CD4-positive, alpha-beta T cell (primary cell): ENCODE measurements at regions not wholly inside any gene's neighbourhood (a gene's known extent, or its start where the extent isn't known, plus 50 kb on each side); places are given as distances from the start of the nearest gene placed in this dataset.

ENCODE experiments used
- ATAC-seq: fragments of 200-7000 bp; cut with Tn5 transposase; one replicate; pipeline ENCODE4 v1.10.0; 2022; ENCODE audit warnings: mild to moderate bottlenecking; ENCODE audit not compliant: poor library complexity
- CTCF ChIA-PET: fragments of 350-600 bp; sonication (Branson Sonifier 250); formaldehyde crosslinking; loops from one replicate; lab custom pipeline; 2021; ENCODE audit warnings: antibody characterized with exemption, inconsistent platforms; lab: Charles Lee
- POLR2A ChIA-PET: fragments of 350-600 bp; sonication (Branson Sonifier 250); formaldehyde crosslinking; loops from one replicate; lab custom pipeline; 2021; ENCODE audit warnings: antibody characterized with exemption, inconsistent platforms; lab: Charles Lee
- DNase-seq, 14 experiments: peaks; one replicate each; pipeline ENCODE4 v3.0.0-alpha.2; 2013 to 2020; ENCODE audit warnings: mixed read lengths in 2 of 14
- H3K27ac ChIP-seq, 2 donors: one replicate each; pipeline versions ENCODE4 v1.5.1 to v1.7.0; 2013; ENCODE audit warnings: low read length in 2 of 2, low read depth in 1 of 2, mild to moderate bottlenecking in 1 of 2
- H3K27me3 ChIP-seq, 2 experiments: 1 replicate in 1 of 2; 2 replicates in 1 of 2; pipeline versions ENCODE4 v1.6.1 to v1.7.0; 2013; ENCODE audit warnings: low read length in 2 of 2, control low read depth in 1 of 2, mild to moderate bottlenecking in 1 of 2, moderate library complexity in 1 of 2; ENCODE audit not compliant: insufficient read depth in 2 of 2, control insufficient read depth in 1 of 2
- H3K36me3 ChIP-seq: one replicate; pipeline ENCODE4 v1.6.1; 2013; ENCODE audit warnings: low read length, control low read depth; ENCODE audit not compliant: insufficient read depth
- H3K4me1 ChIP-seq: one replicate; pipeline ENCODE4 v1.6.1; 2013; ENCODE audit warnings: low read length, control low read depth; ENCODE audit not compliant: insufficient read depth
- H3K4me3 ChIP-seq: one replicate; pipeline ENCODE4 v1.5.1; 2013; ENCODE audit warnings: mild to moderate bottlenecking, low read length, moderate library complexity
- H3K9me3 ChIP-seq, 2 experiments: 1 replicate in 1 of 2; 2 replicates in 1 of 2; pipeline versions ENCODE4 v1.6.1 to v1.7.0; 2013; ENCODE audit warnings: low read length in 2 of 2, mild to moderate bottlenecking in 2 of 2, control low read depth in 1 of 2, moderate library complexity in 1 of 2; ENCODE audit not compliant: control insufficient read depth in 1 of 2, insufficient read depth in 1 of 2
- H3K27ac Mint-ChIP-seq: one replicate; pipeline ENCODE4 v1.8.0; 2020; ENCODE audit warnings: mixed read lengths
- H3K27me3 Mint-ChIP-seq: one replicate; pipeline ENCODE4 v1.8.0; 2021; ENCODE audit warnings: mixed read lengths
- H3K36me3 Mint-ChIP-seq: one replicate; pipeline ENCODE4 v1.8.0; 2021; ENCODE audit warnings: low read depth, mixed read lengths
- H3K4me1 Mint-ChIP-seq: one replicate; pipeline ENCODE4 v1.8.0; 2021; ENCODE audit warnings: low read depth, mixed read lengths
- H3K4me3 Mint-ChIP-seq: one replicate; pipeline ENCODE4 v1.8.0; 2020; ENCODE audit warnings: mild to moderate bottlenecking, mixed read lengths
- H3K9me3 Mint-ChIP-seq: one replicate; pipeline ENCODE4 v1.8.0; 2020; ENCODE audit warnings: mixed read lengths
- CTCF ChIP-seq: fragments of 200-600 bp; IDR thresholded peaks from one replicate; pipeline ENCODE4 v1.8.0; 2022; ENCODE audit warnings: antibody characterized with exemption, mild to moderate bottlenecking
- intact Hi-C, 2 experiments: fragments of 100-400 bp; cut with DNase I in 1 of 2; cut with micrococcal nuclease in 1 of 2; formaldehyde crosslinking; loops; one replicate each; pipeline versions ENCODE4 v1.15.1 to v1.9.0; 2023 to 2025; cut with DNase I, micrococcal nuclease

GRCh38 chr18:54436501-54436900 lies 78.8 kb downstream of the C18orf54 start:
- intact Hi-C loops = no loop called here
- ChIA-PET CTCF (no interaction called here), POLR2A (no interaction called here)
- Mint-ChIP-seq H3K27ac (no peak overlapping the region), H3K36me3 (no peaks in the 10 kb centered on the region), H3K4me1 (no peaks in the 10 kb centered on the region), H3K9me3 (no peaks in the 10 kb centered on the region), H3K4me3 (no peak overlapping the region), H3K27me3 (peaks cover 27% of the 10 kb centered on the region)
- Histone ChIP-seq H3K36me3 (no peaks in the 10 kb centered on the region), H3K27me3 (peaks cover 4 to 7% of the 10 kb centered on the region in 2 experiments), H3K4me3 (no peak overlapping the region), H3K4me1 (no peaks in the 10 kb centered on the region), H3K9me3 (no peaks in the 10 kb centered on the region), H3K27ac (no peak overlapping the region)
- ATAC-seq = no peak
- no peak for TF ChIP-seq CTCF
- DNase-seq = no peak

- POLR2A ChIA-PET = no interaction called here
- Histone ChIP-seq H3K27me3 (peaks cover 5 to 18% of the 10 kb centered on the region in 2 experiments), H3K4me1 (no peaks in the 10 kb centered on the region), H3K27ac (no peak overlapping the region), H3K4me3 (no peak overlapping the region), H3K9me3 (no peaks in the 10 kb centered on the region), H3K36me3 (no peaks in the 10 kb centered on the region)
- intact Hi-C loops = loop anchor here in 1 of 2 experiments (10.0 kb wide), 1 partner anchor 235 kb away; no protein-coding TSS in a partner anchor
- H3K27me3 Mint-ChIP-seq = peaks cover 41% of the 10 kb centered on the region
- CTCF ChIA-PET = no interaction called here
- no peaks in the 10 kb centered on the region for H3K36me3 Mint-ChIP-seq
- no peak overlapping the region for H3K4me3 Mint-ChIP-seq
- no peak for TF ChIP-seq CTCF
- H3K9me3 Mint-ChIP-seq = no peaks in the 10 kb centered on the region
- no peak overlapping the region for H3K27ac Mint-ChIP-seq
- no peak for DNase-seq
- no peaks in the 10 kb centered on the region for H3K4me1 Mint-ChIP-seq
- no peak for ATAC-seq
Measured at GRCh38 chr18:54440292-54440691, 82.6 kb downstream of the C18orf54 start.

- Mint-ChIP-seq H3K27me3 (peaks cover 42% of the 10 kb centered on the region), H3K9me3 (no peaks in the 10 kb centered on the region), H3K36me3 (no peaks in the 10 kb centered on the region), H3K4me3 (no peak overlapping the region), H3K27ac (no peak overlapping the region), H3K4me1 (no peaks in the 10 kb centered on the region)
- CTCF ChIA-PET = no interaction called here
- no peaks in the 10 kb centered on the region for H3K4me1 ChIP-seq
- intact Hi-C loops = loop anchor here in 1 of 2 experiments (10.0 kb wide), 1 partner anchor 230 kb away; no protein-coding TSS in a partner anchor
- no peak overlapping the region for H3K27ac ChIP-seq
- H3K4me3 ChIP-seq = no peak overlapping the region
- H3K36me3 ChIP-seq = no peaks in the 10 kb centered on the region
- POLR2A ChIA-PET = no interaction called here
- no peak for ATAC-seq
- no peak for TF ChIP-seq CTCF
- DNase-seq = peak in 4 of 14 experiments; percentile 7 to 20 (median 14)
- no peaks in the 10 kb centered on the region for H3K9me3 ChIP-seq
- peaks cover 5 to 15% of the 10 kb centered on the region in 2 experiments for H3K27me3 ChIP-seq
Measured at GRCh38 chr18:54444319-54444914, 86.7 kb downstream of the C18orf54 start.
